ENCODE measurements at regions not wholly inside any gene's neighbourhood (a gene's known extent, or its start where the extent isn't known, plus 50 kb on each side); places are given as distances from the start of the nearest gene placed in this dataset.

GRCh38 chr13:104014803-104015645 lies 948.8 kb upstream of the SLC10A2 start:
- DNase-seq (ENCODE audit: low spot score): no peak

GRCh38 chr13:104011505-104012241 lies 945.5 kb upstream of the SLC10A2 start:
- no peak for DNase-seq (ENCODE audit: low spot score)

- DNase-seq (ENCODE audit: low spot score): peak; percentile 39
These were observed 942.6 kb upstream of the SLC10A2 start for GRCh38 chr13:104008541-104009435.

DNA sequence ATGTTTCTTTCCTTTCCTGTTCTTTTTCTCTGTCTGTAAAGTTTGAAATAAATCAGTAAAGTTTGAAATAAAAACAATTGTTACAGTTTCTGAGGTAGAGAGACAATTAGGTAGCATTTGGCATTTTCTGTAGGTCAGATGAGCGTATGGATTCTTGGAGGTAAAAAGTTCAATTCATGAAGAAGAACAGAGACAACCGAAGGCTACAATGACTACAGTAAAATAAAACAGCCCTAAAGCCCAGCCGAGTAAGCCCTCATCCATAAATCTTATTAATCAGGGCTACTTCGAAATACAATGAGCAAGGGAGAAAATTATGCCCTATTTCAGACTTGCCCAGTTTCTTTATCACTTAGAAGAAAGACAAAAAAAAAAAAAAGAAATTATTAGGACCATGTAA lies 941.9 kb upstream of the SLC10A2 start:
- DNase-seq (ENCODE audit: low spot score): peak; percentile 48

DNA sequence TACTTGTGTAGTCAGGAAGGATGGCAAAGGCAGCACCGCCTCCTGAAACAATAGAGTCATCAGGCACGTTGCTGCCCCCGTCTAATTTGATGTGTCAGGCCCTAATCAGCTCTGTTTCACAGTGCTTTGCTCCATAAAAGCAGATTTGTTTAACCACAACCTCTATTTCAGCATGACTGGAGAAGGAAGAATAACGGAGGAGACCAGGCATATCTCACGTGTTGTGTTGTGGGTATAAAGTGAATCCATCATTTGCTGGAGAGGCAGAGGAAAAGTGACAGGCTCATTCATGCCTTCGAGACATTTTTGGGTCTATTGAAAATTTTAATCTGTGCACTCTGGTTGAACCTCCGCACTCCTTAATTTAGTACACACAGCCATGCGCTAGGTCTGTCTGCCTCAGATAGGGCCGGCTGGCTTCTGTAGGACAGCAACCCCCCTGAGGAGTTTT lies 940.4 kb upstream of the SLC10A2 start:
- DNase-seq (ENCODE audit: low spot score): peak; percentile 47

DNA sequence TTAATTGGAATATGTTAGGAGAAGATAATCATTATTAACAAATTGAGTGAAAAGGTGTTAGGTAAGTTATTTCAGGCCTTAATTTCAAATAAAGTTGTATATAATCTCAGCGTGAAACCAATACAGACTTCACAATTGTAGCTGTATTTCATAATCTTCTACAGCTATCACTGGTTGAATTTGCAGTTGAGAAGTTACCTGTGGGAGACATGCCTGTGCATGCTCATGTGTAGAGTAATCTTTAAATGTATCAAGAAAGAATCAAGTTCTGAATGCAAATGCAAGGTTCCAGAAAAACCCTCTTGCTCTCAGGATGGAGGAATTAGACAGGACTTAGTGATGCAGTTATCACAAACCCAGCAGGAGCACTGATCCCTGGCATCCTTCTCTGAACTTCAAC lies 938.4 kb upstream of the SLC10A2 start:
- DNase-seq (ENCODE audit: low spot score): no peak

- peak; percentile 81 for DNase-seq (ENCODE audit: low spot score)
These were observed 936.0 kb upstream of the SLC10A2 start for GRCh38 chr13:104002216-104002615.

GRCh38 chr13:104001766-104002165 lies 935.5 kb upstream of the SLC10A2 start:
- no peak for DNase-seq (ENCODE audit: low spot score)

DNA sequence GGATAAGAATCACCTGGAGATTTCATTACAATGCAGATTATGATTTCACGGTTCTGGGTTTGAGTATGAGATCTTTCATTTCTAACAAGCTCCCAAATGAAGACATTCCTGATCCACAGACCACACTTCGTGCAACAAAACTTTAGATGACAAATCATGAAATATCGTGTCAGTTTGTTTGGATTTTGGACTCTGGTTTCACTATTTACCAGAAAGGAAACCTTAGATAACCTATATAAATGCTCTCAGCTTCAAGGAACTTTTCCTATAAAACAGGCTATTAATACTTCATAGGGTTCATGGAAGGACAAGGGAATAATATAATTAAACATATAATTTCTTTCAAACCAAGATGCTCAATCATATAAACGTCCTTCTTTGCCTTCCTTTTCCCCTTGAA lies 930.5 kb upstream of the SLC10A2 start:
- no peak for DNase-seq (ENCODE audit: low spot score)

GRCh38 chr13:103983948-103984347 lies 917.7 kb upstream of the SLC10A2 start:
- no peak for DNase-seq (ENCODE audit: low spot score)

- DNase-seq (ENCODE audit: low spot score): no peak
These were observed 910.2 kb upstream of the SLC10A2 start for GRCh38 chr13:103976371-103976770.

DNA sequence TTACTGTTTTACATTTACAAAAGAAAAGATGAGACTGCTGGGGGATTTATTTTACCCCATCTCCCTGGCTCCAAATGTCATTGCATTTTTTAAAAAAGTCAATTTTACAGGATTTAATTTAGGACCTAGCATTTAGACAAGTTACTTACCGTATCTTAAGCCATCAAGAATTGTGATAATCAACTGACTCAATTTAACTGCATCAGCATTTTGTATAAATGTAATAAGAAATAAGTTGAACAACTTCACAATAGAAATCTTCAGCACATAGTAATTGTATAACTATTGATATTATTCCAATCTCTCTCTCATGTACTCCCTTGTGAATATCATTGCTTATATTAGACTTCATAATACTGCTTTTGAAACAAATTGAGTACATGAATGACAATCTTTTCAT lies 907.5 kb upstream of the SLC10A2 start:
- no peak for DNase-seq (ENCODE audit: low spot score)

GRCh38 chr13:103969520-103970050 lies 903.4 kb upstream of the SLC10A2 start:
- DNase-seq (ENCODE audit: low spot score): no peak

DNA sequence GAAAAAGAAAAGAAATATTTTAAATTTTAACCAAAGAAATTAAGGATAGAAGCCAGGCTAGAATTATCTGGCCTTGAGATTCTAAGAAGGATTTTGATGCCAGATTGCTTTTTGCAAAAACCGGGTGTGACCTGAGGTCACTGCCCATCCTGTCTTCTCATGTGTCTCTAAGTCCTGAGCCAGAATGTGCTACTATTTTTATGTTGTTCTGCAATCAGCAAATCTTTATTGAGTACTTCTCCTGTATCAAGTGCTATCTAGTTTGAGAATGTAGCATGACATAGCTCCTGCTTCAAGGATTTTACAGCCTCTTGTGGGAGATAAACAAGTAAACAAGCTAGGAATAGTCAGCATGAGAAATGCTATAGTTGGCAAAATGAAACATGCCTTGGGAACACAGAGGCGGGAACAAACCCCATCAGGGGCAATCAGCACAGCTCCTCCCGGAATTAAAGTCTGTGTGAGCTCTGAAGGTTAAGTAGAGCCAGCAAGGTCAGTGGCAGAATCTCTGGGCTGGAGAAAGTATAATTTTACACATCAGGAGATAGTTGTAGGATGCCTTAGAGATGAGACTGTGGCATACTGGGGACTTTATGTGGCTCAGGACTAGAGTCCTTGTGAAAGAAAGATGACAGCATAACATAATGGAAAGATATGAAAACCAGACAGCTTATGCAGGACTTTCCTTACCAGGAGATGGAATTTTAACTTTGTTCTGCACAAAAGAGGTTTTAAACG lies 899.5 kb upstream of the SLC10A2 start:
- DNase-seq (ENCODE audit: low spot score): peak; percentile 42

GRCh38 chr13:103961784-103962183 lies 895.6 kb upstream of the SLC10A2 start:
- DNase-seq (ENCODE audit: low spot score): no peak

DNA sequence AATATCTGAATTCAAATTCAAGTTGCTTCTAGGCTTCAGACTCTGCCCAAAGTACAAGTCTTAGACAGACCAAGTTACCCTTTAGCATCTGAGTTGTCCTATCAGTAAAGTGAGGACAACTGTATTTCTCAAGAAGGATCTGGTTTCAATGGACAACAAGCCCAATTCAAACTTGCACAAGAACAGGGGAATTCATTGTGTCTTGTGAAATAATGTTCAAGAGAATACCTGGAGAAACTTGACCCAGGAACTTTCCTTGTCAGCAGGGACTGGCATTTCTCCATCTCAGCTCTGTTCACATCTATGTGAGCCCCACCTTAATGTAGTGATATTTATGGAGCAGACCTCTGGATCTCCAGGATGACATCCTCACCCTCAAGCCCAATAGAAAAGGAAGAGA lies 894.9 kb upstream of the SLC10A2 start:
- DNase-seq (ENCODE audit: low spot score): no peak

DNA sequence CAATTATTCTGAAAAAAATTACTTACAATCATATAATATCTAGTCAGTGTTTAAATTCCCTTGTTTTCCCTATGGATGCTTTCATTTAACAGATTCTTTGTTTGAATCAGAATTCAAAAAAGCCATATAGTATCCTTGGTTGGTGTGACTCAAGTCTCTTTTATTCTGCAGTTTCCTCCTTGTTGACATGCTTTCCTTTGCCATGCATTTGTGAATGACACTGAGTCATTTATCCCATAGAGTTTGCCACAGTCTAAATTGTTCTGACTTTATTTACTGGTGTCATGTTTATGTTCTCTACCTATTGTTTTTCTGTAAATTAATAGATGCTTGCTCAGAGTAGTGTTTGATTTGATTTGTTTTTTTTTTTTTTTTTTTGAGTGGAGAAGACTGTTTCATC lies 893.8 kb upstream of the SLC10A2 start:
- no peak for DNase-seq (ENCODE audit: low spot score)

GRCh38 chr13:103958691-103959090 lies 892.5 kb upstream of the SLC10A2 start:
- no peak for DNase-seq (ENCODE audit: low spot score)

DNA sequence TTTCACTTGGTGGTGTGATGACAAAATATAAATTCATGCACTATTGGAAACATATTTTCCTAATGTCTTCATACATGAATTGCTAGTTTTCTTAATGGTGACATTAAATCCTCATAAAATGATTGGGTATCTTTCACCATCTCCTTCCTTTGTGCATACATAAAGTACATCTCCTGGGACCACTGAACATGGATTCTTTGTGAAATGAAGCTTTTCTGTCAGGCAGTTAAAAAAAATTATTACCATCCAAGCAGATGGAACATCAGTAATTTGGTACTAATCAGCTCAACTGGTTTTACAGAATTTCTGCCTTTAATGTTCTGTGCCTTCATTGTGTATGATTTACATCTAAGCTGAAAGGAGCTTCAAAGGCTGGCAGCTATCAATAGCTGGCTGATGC lies 891.7 kb upstream of the SLC10A2 start:
- DNase-seq (ENCODE audit: low spot score): no peak

DNA sequence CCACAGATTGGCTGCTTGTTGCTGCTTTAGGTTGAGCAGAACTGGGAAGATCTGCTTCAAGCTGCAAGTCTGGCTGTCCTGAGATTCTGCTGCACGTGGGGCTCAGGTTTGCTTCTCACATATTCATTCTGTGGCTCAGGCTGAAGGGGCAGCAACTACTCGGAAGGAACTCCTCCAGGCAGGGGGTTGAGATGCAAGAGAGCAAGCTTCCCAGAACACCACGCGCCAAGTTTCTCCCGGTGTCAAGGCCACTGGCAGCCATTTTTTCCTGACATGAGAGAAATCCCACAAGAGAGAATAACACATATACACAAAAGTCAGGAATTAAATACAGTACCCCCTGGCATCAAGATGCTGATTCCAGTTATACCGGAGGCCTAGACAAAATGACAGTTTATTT lies 887.6 kb upstream of the SLC10A2 start:
- DNase-seq (ENCODE audit: low spot score): no peak

DNA sequence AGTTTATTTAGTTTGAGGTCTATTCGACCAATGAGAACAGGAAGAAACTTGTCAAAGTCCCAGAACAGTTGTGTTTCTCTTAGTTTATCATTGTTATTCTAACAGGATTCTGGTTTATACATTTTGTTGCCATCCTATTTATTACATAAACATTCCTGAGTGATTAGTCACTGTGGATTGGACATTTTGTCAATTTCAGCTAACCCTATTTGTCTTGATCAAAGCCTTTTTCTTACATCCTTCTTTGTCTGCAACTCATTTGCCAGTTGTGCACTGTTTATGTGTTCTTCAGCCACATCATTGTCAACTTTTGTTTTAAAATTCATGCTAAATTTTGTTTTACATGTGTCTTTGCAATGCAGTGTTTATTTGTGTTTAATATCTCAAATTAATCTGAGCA lies 886.0 kb upstream of the SLC10A2 start:
- no peak for DNase-seq (ENCODE audit: low spot score)
